ENCODE measurements at regions not wholly inside any gene's neighbourhood (a gene's known extent, or its start where the extent isn't known, plus 50 kb on each side); places are given as distances from the start of the nearest gene placed in this dataset.

DNA sequence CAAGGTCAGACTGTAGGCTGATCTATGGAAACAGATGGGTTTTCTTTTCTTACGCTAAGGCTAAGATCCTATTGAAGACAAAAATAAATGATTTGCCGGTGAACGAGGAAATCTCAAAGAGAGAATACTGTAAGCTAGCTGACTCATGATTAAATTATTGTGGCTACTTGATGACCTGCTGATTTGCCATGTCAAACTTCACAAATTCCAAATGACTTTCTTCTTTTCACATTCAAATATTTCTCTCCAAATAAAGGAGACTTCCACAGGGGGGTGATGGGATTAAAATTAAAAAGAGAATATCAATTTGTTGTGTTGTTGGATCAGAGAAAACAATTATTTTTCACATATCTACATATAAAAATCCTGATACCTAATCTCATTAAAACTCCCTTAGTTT is 860.6 kb upstream of the ZWINT start:
- no peak for TF ChIP-seq ZNF274 (IDR thresholded peaks at IDR 0.05; ENCODE audit: low read depth, low read length)
- H3K4me3 ChIP-seq (ENCODE audit: low read length) = no peak overlapping the region

DNA sequence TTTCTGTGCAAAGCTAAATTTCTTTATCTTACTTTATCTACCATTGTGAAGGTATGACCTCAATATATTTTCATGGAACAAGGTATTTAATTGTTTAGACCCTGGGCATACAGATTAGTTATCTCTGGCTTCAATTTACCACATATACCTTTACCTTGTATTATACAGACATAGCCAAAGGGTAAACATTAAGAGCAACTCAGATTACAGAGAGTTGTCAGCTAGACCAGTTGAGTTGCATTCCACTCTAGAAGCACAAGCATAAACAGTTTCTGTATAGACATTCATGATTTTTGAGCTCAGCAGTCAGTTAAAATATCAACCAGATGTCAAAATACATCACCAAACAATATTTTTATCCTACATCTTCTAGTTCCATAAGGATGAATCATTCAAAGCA is 857.3 kb upstream of the ZWINT start:
- H3K4me3 ChIP-seq (ENCODE audit: low read length) = no peak overlapping the region
- TF ChIP-seq ZNF274 (IDR thresholded peaks at IDR 0.05; ENCODE audit: low read depth, low read length) = no peak

GRCh38 chr10:57202356-57202755 is 841.3 kb upstream of the ZWINT start:
- TF ChIP-seq ZNF274 (IDR thresholded peaks at IDR 0.05; ENCODE audit: low read depth, low read length) = no peak
- no peak overlapping the region for H3K4me3 ChIP-seq (ENCODE audit: low read length)

DNA sequence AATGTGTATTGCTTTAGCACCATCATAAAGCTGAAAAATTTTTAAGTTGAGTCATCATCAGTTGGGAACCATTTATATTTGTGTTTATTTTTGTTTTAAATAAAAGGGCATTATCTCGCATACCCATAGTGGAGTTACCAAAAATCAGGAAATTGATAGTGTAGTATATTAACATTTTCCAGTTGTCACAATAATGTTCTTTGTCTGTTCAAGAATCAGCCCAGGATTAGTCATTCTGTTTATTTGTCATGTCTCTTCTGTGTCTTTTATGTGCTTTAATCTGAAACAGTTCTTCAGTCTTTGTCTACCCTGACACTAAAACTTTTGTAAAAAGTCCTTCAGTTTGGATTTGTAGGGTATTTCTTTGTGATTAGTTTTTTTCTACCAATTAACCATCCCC is 827.8 kb upstream of the ZWINT start:
- TF ChIP-seq ZNF274 (IDR thresholded peaks at IDR 0.05; ENCODE audit: low read depth, low read length) = no peak
- no peak overlapping the region for H3K4me3 ChIP-seq (ENCODE audit: low read length)

DNA sequence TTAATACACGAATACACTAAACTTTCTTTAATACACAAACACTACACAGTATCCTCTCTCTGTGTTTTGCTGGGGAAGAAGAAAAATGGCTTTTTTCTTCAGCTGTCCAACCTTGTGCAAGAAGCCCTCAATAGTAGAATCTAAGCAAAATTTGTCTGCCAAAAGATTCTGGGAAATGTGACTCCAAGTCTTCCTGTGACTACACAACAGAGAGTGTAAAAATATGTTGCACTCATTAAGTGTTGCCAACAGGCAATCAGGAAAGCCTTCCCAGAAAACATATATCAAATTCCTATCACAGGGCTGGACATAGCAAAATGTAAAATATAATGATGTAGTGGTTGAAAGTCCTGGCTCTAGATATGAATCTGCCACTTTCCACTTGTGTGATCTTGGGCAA is 825.1 kb upstream of the ZWINT start:
- H3K4me3 ChIP-seq (ENCODE audit: low read length) = no peak overlapping the region
- no peak for TF ChIP-seq ZNF274 (IDR thresholded peaks at IDR 0.05; ENCODE audit: low read depth, low read length)

DNA sequence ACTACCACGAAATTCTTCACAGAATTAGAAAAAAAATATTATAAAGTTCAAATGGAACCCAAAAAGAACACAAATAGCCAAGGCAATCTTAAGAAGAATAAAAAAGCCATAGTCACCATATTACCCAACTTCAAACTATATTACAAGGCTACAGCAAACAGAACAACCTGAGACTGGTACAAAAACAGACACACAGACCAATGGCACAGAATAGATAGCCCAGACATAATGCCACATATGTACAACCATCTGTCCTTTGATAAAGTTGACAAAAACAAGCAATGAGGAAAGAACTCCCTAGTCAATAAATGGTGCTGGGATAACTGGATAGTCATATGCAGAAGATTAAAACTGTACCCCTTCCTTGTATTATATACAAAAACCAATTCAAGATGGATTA is 808.5 kb upstream of the ZWINT start:
- TF ChIP-seq ZNF274 (IDR thresholded peaks at IDR 0.05; ENCODE audit: low read depth, low read length) = no peak
- H3K4me3 ChIP-seq (ENCODE audit: low read length) = no peak overlapping the region

- H3K4me3 ChIP-seq (ENCODE audit: low read length) = no peak overlapping the region
- no peak for TF ChIP-seq ZNF274 (IDR thresholded peaks at IDR 0.05; ENCODE audit: low read depth, low read length)
Observed at GRCh38 chr10:57168611-57169240, 807.7 kb upstream of the ZWINT start.

- TF ChIP-seq ZNF274 (IDR thresholded peaks at IDR 0.05; ENCODE audit: low read depth, low read length) = no peak
Observed at GRCh38 chr10:57165671-57166070, 804.6 kb upstream of the ZWINT start.

DNA sequence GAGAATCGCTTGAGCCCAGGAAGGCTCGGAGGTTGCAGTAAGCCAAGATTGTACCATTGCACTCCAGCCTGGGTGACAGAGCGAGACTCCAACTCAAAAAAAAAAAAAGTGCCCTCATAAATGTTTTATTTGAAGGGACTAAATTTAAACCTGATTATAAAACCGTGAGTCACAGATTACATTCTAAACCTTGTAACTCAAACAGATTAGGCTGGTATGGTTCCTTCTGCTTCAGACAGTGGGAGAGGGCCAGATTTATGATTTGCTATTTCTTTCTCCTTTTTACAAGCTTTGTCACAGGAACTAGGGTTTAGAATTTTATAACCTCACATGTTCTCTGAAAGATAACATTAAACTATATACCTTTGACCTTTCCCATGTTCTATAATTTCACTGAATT is 801.2 kb upstream of the ZWINT start:
- no peak overlapping the region for H3K4me3 ChIP-seq (ENCODE audit: low read length)
- TF ChIP-seq ZNF274 (IDR thresholded peaks at IDR 0.05; ENCODE audit: low read depth, low read length) = no peak

More at GRCh38 chr10:57165671-57166070, 804.6 kb upstream of the ZWINT start:
- H3K4me3 ChIP-seq (ENCODE audit: low read length) = no peak overlapping the region

DNA sequence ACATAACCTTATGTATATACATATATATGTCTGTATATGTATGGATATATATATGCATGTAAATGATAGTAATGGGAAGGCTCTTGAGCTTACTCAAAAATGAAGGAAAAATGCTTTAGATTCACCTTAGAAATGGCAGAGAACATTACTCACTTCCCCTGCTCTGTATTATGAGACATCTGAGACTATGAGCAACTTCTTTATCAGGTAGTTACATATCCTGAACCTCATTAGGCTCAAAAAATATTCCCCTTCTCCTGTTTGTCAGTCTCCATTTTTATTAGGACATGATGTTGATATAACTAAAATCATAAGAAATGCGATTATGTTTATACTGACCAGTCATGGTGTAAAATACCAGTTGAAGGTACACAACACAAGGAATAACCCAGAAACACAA is 800.1 kb upstream of the ZWINT start:
- no peak for TF ChIP-seq ZNF274 (IDR thresholded peaks at IDR 0.05; ENCODE audit: low read depth, low read length)
- no peak overlapping the region for H3K4me3 ChIP-seq (ENCODE audit: low read length)

DNA sequence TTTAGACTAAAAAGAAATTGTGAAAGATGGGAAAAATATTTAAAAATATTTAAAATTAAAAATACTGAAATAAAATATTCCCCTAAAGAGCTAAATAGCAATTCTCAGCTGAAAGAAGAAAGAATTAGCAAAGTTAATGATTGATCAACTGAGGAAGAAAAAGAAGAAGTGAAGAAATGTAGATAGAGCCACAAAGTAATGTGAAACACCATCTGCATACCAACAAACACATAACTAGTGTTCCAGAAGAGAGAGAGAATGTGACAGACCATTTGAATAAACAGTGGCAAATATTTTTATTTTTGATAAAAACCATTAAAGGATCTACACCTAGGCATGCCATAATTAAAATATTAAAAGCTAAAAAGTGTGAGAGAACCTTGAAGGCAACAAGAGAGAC is 784.5 kb upstream of the ZWINT start:
- H3K4me3 ChIP-seq (ENCODE audit: low read length) = no peak overlapping the region
- no peak for TF ChIP-seq ZNF274 (IDR thresholded peaks at IDR 0.05; ENCODE audit: low read depth, low read length)

GRCh38 chr10:57142925-57143576 is 782.0 kb upstream of the ZWINT start:
- TF ChIP-seq ZNF274 (IDR thresholded peaks at IDR 0.05; ENCODE audit: low read depth, low read length) = no peak
- no peak overlapping the region for H3K4me3 ChIP-seq (ENCODE audit: low read length)

DNA sequence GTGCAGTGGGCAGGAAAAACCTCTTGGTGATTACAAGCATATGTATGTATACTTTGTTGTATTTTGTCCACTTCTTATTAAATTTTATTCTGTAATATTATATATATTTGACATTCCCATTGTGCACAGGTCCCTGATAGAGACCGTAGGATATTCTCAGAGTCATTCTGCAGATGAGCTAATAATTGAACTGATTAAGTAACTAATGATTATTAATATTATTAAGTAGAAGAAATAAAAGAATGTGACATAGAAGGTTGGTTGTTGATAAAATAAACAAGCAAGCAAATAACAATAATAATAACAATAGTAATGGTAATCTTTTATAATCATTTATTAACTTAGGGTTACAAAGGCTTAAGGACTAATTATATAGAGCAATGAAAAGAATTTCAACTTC is 780.6 kb upstream of the ZWINT start:
- no peak for TF ChIP-seq ZNF274 (IDR thresholded peaks at IDR 0.05; ENCODE audit: low read depth, low read length)
- no peak overlapping the region for H3K4me3 ChIP-seq (ENCODE audit: low read length)

DNA sequence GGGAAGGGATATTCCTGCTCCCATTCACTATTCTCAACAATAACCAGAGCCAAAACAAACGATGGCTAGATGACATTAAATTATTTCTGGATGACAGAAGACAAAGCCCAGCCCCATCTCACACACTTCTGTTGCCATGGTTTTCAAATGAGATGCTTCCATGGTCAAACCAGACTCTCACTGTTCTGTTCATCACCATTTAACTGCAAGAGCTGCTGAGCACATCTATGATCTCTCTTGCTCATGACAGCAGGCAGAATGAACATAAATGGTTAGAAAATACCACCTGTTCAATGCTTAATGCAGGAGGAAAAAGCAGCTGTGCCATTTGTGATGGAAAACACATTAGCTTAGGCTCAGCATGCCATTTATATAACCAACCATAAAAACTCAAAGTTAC is 758.6 kb upstream of the ZWINT start:
- H3K4me3 ChIP-seq (ENCODE audit: low read length) = no peak overlapping the region
- TF ChIP-seq ZNF274 (IDR thresholded peaks at IDR 0.05; ENCODE audit: low read depth, low read length) = no peak

- TF ChIP-seq ZNF274 (IDR thresholded peaks at IDR 0.05; ENCODE audit: low read depth, low read length) = no peak
- H3K4me3 ChIP-seq (ENCODE audit: low read length) = no peak overlapping the region
Observed at GRCh38 chr10:57113545-57113944, 752.5 kb upstream of the ZWINT start.

DNA sequence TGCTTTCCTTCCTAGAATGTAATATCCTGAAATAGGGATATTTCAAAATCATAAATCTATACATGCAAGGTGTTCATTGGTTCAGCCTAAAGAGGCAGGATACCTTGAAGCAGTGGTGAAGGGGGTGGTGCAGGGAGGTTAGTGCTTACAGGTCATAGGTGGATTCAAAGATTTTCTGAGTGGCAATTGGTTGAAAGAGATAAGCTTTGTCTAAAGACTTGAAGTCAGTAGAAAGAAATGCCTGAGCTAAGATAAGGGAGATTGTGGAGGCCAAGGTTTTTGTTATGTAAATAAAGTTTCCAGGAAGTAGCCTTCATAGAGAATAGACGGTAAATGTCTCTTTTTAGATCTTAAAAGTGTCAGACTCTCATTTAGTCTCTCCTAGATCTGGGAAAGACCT is 741.2 kb upstream of the ZWINT start:
- TF ChIP-seq ZNF274 (IDR thresholded peaks at IDR 0.05; ENCODE audit: low read depth, low read length) = no peak

More for the DNA sequence above, 741.2 kb upstream of the ZWINT start:
- no peak overlapping the region for H3K4me3 ChIP-seq (ENCODE audit: low read length)

All from GM08714 (cell line).